Ishikawa (cell line): ENCODE measurements at regions not wholly inside any gene's neighbourhood (a gene's known extent, or its start where the extent isn't known, plus 50 kb on each side); places are given as distances from the start of the nearest gene placed in this dataset.

Experiments
- CEBPB ChIP-seq: IDR thresholded peaks from 2 replicates; pipeline ENCODE4 v1.6.1; 2012
- CREB1 ChIP-seq: IDR thresholded peaks from 2 replicates; pipeline ENCODE4 v1.6.1; 2012; ENCODE audit warnings: low read depth
- EGR1 ChIP-seq: IDR thresholded peaks from 2 replicates; pipeline ENCODE4 v1.6.1; 2012
- EP300 ChIP-seq: IDR thresholded peaks from 2 replicates; pipeline ENCODE4 v1.6.1; 2012; ENCODE audit warnings: borderline replicate concordance
- FOXM1 ChIP-seq: IDR thresholded peaks from 2 replicates; pipeline ENCODE4 v1.6.1; 2012; ENCODE audit warnings: low read depth, borderline replicate concordance
- NFIC ChIP-seq: IDR thresholded peaks from 2 replicates; pipeline ENCODE4 v1.6.1; 2012
- RAD21 ChIP-seq: IDR thresholded peaks from 2 replicates; pipeline ENCODE4 v1.6.1; 2012; ENCODE audit warnings: low read depth
- TAF1 ChIP-seq: IDR thresholded peaks from 2 replicates; pipeline ENCODE4 v1.6.1; 2012; ENCODE audit warnings: low read depth, mild to moderate bottlenecking
- TCF12 ChIP-seq: IDR thresholded peaks from 2 replicates; pipeline ENCODE4 v1.6.1; 2012; ENCODE audit warnings: low read depth
- TEAD4 ChIP-seq: IDR thresholded peaks from 2 replicates; pipeline ENCODE4 v1.6.1; 2012
- YY1 ChIP-seq: IDR thresholded peaks from 2 replicates; pipeline ENCODE4 v1.6.1; 2012; ENCODE audit warnings: low read depth
- ZBTB7A ChIP-seq: IDR thresholded peaks from 2 replicates; pipeline ENCODE4 v1.6.1; 2012; ENCODE audit warnings: low read depth
- TF ChIP-seq, protein P1 (sequence below): IDR thresholded peaks from 2 replicates; pipeline ENCODE4 v1.6.1; 2012
- TF ChIP-seq, protein P2 (sequence below): IDR thresholded peaks from 2 replicates; pipeline ENCODE4 v1.6.1; 2012; ENCODE audit warnings: low read depth, mild to moderate bottlenecking
- TF ChIP-seq, protein P3 (sequence below): IDR thresholded peaks from 2 replicates; pipeline ENCODE4 v1.6.1; 2012

DNA sequence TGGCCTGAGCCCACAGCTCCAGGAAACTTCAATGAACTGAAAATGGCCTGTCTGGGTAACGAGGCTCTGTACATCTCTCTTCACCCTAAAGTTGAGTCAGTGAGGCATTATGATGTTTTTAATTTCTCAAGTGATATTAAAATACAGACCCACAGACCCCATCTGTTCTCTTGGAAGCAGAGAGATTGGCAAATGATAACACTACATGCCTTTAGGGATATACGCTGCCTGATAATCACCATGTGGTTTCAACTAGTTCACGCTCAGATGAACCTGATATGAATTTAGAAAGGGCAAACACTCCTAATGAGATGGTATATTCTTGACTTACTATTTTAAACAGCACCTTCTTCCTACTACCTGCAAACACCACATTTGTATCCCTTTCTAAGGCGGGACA is 127.5 kb downstream of the RFC3 start:
- no peak for TF ChIP-seq TAF1
- TF ChIP-seq, protein P1, sequence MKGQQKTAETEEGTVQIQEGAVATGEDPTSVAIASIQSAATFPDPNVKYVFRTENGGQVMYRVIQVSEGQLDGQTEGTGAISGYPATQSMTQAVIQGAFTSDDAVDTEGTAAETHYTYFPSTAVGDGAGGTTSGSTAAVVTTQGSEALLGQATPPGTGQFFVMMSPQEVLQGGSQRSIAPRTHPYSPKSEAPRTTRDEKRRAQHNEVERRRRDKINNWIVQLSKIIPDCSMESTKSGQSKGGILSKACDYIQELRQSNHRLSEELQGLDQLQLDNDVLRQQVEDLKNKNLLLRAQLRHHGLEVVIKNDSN: no peak
- TF ChIP-seq, protein P2, sequence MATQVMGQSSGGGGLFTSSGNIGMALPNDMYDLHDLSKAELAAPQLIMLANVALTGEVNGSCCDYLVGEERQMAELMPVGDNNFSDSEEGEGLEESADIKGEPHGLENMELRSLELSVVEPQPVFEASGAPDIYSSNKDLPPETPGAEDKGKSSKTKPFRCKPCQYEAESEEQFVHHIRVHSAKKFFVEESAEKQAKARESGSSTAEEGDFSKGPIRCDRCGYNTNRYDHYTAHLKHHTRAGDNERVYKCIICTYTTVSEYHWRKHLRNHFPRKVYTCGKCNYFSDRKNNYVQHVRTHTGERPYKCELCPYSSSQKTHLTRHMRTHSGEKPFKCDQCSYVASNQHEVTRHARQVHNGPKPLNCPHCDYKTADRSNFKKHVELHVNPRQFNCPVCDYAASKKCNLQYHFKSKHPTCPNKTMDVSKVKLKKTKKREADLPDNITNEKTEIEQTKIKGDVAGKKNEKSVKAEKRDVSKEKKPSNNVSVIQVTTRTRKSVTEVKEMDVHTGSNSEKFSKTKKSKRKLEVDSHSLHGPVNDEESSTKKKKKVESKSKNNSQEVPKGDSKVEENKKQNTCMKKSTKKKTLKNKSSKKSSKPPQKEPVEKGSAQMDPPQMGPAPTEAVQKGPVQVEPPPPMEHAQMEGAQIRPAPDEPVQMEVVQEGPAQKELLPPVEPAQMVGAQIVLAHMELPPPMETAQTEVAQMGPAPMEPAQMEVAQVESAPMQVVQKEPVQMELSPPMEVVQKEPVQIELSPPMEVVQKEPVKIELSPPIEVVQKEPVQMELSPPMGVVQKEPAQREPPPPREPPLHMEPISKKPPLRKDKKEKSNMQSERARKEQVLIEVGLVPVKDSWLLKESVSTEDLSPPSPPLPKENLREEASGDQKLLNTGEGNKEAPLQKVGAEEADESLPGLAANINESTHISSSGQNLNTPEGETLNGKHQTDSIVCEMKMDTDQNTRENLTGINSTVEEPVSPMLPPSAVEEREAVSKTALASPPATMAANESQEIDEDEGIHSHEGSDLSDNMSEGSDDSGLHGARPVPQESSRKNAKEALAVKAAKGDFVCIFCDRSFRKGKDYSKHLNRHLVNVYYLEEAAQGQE: no peak
- no peak for TF ChIP-seq NFIC
- TF ChIP-seq, protein P3, sequence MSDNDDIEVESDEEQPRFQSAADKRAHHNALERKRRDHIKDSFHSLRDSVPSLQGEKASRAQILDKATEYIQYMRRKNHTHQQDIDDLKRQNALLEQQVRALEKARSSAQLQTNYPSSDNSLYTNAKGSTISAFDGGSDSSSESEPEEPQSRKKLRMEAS: no peak
- TF ChIP-seq RAD21: no peak
- no peak for TF ChIP-seq FOXM1
- no peak for TF ChIP-seq CEBPB
- TF ChIP-seq TCF12: no peak

DNA sequence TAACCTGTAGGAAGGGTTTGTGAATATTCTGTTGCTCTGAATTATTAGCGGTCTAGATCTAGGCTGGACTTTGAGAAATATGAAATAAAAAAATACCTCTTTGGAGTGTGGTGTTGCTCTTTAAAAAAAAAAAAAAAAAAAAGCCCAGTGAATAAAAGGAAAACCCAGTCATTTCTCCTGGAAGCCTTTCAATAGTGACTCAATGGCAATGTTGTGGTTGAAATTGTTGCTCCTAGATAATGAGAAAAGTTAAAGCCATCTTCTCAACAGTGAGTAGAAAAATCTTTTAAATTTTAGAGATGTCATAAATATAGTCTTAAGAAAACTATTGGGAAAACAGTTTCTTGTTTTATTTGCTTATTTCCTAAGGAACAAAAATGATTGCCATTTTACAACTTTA is 135.3 kb downstream of the RFC3 start:
- TF ChIP-seq YY1 (no peak), RAD21 (no peak), TAF1 (no peak), TEAD4 (no peak), NFIC (no peak), CREB1 (no peak), EP300 (no peak)
- TF ChIP-seq, protein P2: no peak
- TF ChIP-seq, protein P1: no peak

DNA sequence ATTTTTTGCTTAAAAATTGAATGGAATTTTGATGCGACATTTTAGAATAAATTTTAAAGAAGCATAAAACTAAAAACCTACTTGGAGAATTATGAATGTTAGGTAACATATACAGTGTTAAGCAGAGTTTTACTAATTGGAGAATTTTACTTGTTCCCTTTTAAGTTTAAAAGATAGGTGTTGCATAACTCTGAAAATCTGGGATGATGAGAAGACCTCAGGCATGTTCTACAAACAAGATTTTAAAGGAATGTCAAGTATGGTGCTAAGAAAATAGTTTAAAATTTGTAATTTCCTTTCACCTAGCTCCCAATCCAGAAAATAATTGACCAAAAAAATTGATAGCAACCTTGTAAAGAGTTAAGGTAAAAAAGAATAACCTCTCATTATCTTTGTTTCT is 135.8 kb downstream of the RFC3 start:
- TF ChIP-seq RAD21 (no peak), TEAD4 (no peak), FOXM1 (no peak), TCF12 (no peak), CREB1 (no peak), NFIC (no peak), YY1 (no peak), EP300 (no peak), CEBPB (no peak), ZBTB7A (no peak), TAF1 (no peak), EGR1 (no peak)
- TF ChIP-seq, protein P1: no peak
- TF ChIP-seq, protein P2: no peak
- TF ChIP-seq, protein P3: no peak

DNA sequence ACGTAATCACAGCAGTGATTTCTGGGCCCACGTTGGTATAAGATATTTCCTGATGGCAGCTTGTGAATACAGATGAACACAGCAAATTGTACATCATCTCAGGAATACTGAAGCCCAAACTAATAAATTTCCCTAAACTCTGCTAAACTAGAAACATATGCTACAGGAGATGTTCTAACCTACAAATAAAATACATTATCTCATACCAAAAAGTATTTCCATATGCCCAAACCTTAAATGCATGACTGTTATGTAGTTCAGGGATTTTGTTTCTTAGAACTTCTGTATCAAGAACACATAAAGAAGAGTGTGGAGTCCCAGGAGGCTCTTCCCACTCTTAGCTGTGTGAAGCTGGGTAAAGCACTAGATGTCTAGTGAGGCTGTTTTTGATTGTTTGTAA is 138.4 kb downstream of the RFC3 start:
- TF ChIP-seq, protein P2: no peak
- TF ChIP-seq EP300: no peak
